ENCODE measurements at regions not wholly inside any gene's neighbourhood (a gene's known extent, or its start where the extent isn't known, plus 50 kb on each side); places are given as distances from the start of the nearest gene placed in this dataset.
"Not testable (repeated sequence)": the region's sequence is repeated elsewhere in the genome, so short reads cannot be mapped to it uniquely, and the experiment has no call there.

DNA sequence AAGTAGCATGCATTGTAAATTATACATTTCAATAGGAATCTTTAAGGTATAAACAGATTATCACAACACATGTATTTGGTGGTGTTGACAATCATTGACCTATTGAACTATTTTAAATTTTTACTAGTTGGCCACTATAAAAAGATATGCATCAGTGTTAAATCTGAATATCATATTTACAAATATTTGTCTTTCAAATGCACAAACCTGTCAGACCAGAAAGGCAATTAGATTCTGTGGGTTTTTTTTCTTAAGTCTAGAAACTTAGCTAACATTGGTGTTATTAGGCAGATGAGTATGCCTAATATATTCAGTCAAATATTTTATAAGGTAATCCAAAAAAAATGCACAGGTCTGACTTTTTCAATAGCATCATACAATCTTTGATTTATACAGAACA is 241.4 kb upstream of the DGKB start:
- no peaks in the 10 kb centered on the region for H3K4me1 ChIP-seq (ENCODE audit: insufficient read depth, low read length)
- H3K9me3 ChIP-seq (ENCODE audit: control insufficient read depth, insufficient read depth, low read length): no peaks in the 10 kb centered on the region
- no peak overlapping the region for H3K9ac ChIP-seq (ENCODE audit: low read depth, low read length)
- no peaks in the 10 kb centered on the region for H3K36me3 ChIP-seq (ENCODE audit: insufficient read depth, low read length)

DNA sequence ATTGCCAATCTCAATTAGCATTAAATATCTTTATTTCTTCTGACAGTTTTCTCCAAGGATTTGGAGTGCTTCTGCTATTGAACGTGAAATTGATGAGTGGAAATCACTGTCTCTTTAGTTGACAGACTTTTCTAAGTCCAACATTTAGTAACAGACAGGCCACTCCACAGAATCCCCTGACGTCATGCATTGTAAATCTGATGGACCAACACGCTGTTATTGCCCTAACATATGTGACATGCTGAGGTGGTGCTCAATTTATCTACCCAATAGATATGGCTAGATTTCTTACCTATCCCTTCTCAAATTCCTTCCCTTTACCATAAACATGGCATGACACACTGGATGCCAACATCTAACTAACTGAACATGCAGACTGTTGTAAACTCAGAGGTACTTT is 240.6 kb upstream of the DGKB start:
- Histone ChIP-seq H3K36me3 (ENCODE audit: insufficient read depth, low read length) (no peaks in the 10 kb centered on the region), H3K9ac (ENCODE audit: low read depth, low read length) (no peak overlapping the region), H3K4me1 (ENCODE audit: insufficient read depth, low read length) (no peaks in the 10 kb centered on the region), H3K9me3 (ENCODE audit: control insufficient read depth, insufficient read depth, low read length) (no peaks in the 10 kb centered on the region)

DNA sequence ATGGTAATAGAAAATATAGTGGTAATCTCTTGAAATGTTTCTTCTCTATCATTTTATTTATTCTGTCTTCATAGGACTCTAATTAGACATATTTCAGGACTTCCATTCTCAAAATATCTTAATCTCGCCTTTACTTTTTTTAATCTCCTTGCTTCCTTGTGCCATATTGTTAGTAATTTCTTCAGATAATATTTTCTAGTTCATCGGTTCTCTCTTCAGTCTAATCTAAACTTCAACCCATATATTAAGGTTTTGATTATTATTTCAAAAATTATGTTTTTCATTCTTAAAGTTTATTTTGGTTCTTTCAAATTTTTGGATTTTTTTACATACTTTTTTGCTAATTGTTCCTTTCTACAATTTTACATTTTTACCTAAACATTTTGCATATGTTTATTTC is 237.9 kb upstream of the DGKB start:
- no peak overlapping the region for H3K9ac ChIP-seq (ENCODE audit: low read depth, low read length)
- no peaks in the 10 kb centered on the region for H3K36me3 ChIP-seq (ENCODE audit: insufficient read depth, low read length)

DNA sequence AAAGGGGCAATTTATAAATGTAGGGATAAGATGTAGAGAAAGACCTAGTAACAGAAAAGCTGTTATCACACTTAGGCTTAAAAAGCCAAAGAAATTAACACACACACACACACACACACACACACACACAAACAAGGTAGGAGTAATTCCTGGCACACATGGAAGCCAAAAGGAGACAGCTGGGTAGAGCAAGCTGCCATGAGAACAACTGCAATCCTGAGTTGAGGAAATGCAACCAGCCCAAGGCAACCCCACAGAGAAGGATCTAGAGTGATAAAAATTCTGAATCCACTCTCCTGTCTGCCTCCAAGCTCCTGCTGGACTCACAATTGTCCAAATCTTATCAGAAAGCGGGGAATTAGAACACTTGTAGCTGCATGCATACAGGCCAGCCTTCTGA is 229.1 kb upstream of the DGKB start:
- Histone ChIP-seq H3K4me1 (ENCODE audit: insufficient read depth, low read length) (no peaks in the 10 kb centered on the region), H3K9ac (ENCODE audit: low read depth, low read length) (no peak overlapping the region)

More for the DNA sequence above, 237.9 kb upstream of the DGKB start:
- Histone ChIP-seq H3K4me1 (ENCODE audit: insufficient read depth, low read length) (no peaks in the 10 kb centered on the region), H3K9me3 (ENCODE audit: control insufficient read depth, insufficient read depth, low read length) (no peaks in the 10 kb centered on the region)

DNA sequence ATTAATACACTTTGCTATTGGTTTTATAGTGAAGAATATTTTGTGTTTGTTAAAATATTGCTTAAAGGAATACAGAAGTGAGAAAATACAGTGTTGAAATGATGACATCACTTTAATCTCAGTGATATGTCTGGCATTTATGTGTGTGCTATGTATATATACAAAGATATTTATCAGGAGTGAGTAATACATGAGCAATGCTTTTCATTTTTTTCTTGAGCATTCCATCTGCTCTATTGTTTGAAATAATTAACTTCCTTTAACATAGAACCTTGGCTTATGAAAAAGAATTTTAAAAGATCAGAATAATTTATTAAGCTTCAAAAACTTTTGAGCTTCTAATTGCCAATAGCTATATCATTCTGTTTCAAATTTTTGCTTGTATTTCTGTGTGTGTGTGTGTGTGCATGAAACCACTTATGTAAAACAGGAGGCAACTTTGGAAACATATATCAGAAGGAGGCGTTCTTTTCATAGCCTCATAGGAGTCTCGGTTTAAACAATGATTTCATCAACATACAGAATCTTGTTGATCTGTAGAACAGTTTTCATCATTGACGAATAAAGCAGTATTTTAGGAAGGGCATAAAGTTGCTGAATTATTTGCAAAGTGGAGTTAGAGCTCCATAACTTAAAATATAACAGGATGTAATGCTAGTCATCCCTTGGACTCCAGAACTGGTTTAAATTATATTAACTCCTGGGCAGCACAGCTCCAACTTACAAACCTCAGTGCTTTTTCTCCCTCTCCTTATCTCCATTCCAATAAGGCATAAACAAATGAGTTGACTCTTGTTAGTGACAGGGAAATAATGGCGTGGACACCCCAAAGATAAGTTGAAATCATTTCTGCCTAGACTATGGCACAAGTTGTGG is 228.4 kb upstream of the DGKB start:
- no peaks in the 10 kb centered on the region for H3K4me1 ChIP-seq (ENCODE audit: insufficient read depth, low read length)
- H3K36me3 ChIP-seq (ENCODE audit: insufficient read depth, low read length): no peaks in the 10 kb centered on the region
- no peaks in the 10 kb centered on the region for H3K9me3 ChIP-seq (ENCODE audit: control insufficient read depth, insufficient read depth, low read length)
- no peak overlapping the region for H3K9ac ChIP-seq (ENCODE audit: low read depth, low read length)

More for the DNA sequence above, 229.1 kb upstream of the DGKB start:
- no peaks in the 10 kb centered on the region for H3K36me3 ChIP-seq (ENCODE audit: insufficient read depth, low read length)
- H3K9me3 ChIP-seq (ENCODE audit: control insufficient read depth, insufficient read depth, low read length): no peaks in the 10 kb centered on the region

DNA sequence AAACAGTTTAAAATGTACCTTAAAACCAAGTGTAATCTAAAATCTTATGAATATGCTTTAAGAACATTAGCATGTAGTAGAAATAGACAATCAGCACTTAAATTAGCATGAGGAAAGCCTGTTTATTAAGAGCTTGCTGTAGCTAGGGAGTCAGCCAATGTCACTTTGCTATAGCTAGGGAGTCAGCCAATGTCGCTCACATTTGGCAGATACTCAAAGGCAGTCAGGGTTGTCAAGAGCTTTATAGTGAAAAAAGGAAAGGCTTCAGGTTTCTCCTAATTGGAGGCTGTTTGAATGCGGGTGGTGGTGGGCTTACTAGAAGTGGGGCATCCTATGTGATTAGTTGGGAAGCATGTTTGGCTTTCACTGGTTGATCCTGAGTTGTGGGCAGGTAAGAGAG is 226.2 kb upstream of the DGKB start:
- H3K36me3 ChIP-seq (ENCODE audit: insufficient read depth, low read length): no peaks in the 10 kb centered on the region
- no peaks in the 10 kb centered on the region for H3K4me1 ChIP-seq (ENCODE audit: insufficient read depth, low read length)
- no peak overlapping the region for H3K9ac ChIP-seq (ENCODE audit: low read depth, low read length)
- no peaks in the 10 kb centered on the region for H3K9me3 ChIP-seq (ENCODE audit: control insufficient read depth, insufficient read depth, low read length)

DNA sequence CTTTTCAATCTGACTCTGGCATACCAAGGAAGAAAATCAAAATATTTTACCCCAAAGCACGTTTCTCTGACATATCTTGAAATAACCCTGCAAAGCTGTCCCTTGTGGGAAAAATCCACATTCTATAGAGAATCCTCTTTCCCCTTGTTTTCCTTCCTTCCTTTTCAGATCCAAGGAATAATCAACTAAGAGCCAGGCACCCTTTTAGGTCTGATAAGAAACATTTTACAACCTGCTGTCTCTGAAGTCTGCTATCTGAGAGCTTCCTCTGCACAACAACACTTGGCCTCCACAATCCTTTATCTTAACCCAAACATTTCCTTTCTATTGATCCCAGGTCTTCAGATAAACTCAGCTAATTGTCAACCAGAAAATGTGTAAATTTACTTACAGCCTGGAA is 224.1 kb upstream of the DGKB start:
- H3K9me3 ChIP-seq (ENCODE audit: control insufficient read depth, insufficient read depth, low read length); H3K4me1 ChIP-seq (ENCODE audit: insufficient read depth, low read length); H3K9ac ChIP-seq (ENCODE audit: low read depth, low read length); H3K36me3 ChIP-seq (ENCODE audit: insufficient read depth, low read length): not testable (repeated sequence)

DNA sequence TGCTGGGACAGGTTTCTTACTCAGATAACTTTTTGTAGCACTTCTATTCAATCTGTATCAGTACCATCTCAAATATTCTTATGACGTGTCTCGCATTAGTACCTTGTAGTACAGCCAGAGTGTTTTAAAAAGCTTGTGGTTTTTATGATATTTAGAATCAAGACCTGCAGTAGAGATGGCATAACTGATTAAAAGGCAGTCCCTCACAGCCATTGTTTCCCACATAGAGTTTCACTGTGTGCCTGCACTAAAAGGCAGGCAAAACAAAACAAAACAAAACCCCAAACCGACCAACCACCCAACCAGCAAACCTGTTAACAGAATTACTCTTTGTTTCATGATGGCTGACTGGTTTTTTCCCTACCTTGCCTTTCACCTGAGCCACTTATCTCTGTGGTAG is 221.3 kb upstream of the DGKB start:
- Histone ChIP-seq H3K9ac (ENCODE audit: low read depth, low read length) (no peak overlapping the region), H3K9me3 (ENCODE audit: control insufficient read depth, insufficient read depth, low read length) (no peaks in the 10 kb centered on the region), H3K4me1 (ENCODE audit: insufficient read depth, low read length) (no peaks in the 10 kb centered on the region), H3K36me3 (ENCODE audit: insufficient read depth, low read length) (no peaks in the 10 kb centered on the region)

DNA sequence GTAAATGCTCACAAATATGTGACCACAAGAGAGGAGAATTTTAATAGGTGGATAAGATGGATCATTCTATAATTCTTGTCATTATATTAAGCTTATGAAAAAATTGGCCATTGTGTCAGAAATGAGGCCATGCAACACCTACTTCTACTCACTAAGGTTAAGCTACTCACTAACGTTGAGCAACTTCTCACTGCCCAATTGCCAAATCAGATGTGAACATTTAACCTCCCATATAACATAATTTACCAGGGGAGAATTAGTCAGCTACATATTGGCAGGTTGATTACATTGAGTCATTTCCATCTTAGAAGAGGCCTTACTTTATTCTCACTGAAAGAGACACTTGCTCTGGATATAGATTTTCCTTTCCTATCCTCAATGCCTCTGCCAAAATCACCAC is 211.2 kb upstream of the DGKB start:
- Histone ChIP-seq H3K4me1 (ENCODE audit: insufficient read depth, low read length) (no peaks in the 10 kb centered on the region), H3K9me3 (ENCODE audit: control insufficient read depth, insufficient read depth, low read length) (no peaks in the 10 kb centered on the region), H3K36me3 (ENCODE audit: insufficient read depth, low read length) (no peaks in the 10 kb centered on the region), H3K9ac (ENCODE audit: low read depth, low read length) (no peak overlapping the region)

DNA sequence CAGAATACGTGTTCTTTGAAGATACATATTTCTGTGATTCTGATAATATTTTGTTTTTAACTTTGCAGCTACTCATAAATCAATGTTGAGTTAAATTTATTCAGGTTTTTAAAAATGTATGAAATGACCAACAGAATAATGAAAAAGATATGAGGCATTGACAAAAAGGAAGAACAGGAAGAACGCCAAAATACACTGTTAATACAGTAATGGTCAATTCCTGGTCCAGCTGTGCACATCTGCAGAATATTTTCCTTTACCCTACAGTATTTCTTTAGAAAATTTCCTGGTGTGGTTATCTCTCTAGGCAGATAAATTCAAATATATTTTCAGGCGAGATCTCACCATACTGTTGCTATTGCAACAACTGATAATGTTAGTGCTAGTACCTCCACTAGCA is 203.2 kb upstream of the DGKB start:
- no peak overlapping the region for H3K9ac ChIP-seq (ENCODE audit: low read depth, low read length)
- H3K9me3 ChIP-seq (ENCODE audit: control insufficient read depth, insufficient read depth, low read length): no peaks in the 10 kb centered on the region
- H3K4me1 ChIP-seq (ENCODE audit: insufficient read depth, low read length): no peaks in the 10 kb centered on the region
- no peaks in the 10 kb centered on the region for H3K36me3 ChIP-seq (ENCODE audit: insufficient read depth, low read length)

DNA sequence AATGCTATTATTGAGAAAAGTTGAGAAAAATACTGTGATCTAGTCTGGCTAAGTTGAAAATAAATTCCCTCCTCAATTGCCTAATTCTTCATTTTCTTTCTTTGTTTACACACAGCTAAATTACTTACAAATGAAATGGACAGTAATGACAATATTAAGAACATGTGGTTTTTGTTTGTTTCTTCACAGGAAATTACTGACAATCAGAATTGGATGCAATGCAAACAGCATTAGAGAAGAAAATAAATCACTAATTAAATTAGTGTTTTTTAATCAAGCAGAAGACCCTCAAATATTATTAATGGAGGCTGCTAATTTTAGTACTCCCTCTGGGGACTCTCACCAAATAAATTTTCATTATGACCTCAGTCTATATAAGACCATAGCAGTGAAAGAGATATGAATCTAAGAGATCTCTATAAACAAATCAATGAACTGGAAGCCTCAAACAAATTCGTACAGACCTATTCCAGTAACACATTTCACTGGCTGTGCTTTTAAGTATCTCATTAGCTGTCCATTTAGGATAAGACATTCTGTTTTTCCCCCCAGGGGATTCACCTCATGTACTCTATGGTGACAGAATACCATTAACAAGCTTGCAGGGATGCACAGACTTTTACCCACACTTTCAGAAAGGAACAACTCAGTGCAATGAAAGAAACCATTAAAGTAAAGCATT is 202.0 kb upstream of the DGKB start:
- H3K9ac ChIP-seq (ENCODE audit: low read depth, low read length): no peak overlapping the region
- H3K36me3 ChIP-seq (ENCODE audit: insufficient read depth, low read length): no peaks in the 10 kb centered on the region
- no peaks in the 10 kb centered on the region for H3K4me1 ChIP-seq (ENCODE audit: insufficient read depth, low read length)
- H3K9me3 ChIP-seq (ENCODE audit: control insufficient read depth, insufficient read depth, low read length): no peaks in the 10 kb centered on the region

DNA sequence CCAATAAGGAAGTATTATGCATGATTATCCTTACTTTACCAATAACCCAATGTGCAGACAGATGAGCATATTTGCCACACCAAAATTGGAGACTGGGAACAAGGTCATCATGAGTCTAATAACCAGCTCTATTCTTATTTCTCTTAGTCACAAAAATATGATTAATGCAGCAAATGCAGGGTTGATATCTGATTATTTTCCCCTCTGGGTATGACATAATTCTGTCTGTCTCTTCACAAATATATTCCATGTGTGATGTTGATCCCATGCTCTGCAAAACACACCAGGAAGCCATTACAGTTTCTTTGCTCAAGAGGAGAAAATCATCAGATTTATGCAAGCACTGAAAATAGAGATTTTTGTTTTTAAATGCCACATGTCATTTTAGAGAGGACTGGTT is 196.5 kb upstream of the DGKB start:
- Histone ChIP-seq H3K9me3 (ENCODE audit: control insufficient read depth, insufficient read depth, low read length) (no peaks in the 10 kb centered on the region), H3K36me3 (ENCODE audit: insufficient read depth, low read length) (no peaks in the 10 kb centered on the region), H3K9ac (ENCODE audit: low read depth, low read length) (no peak overlapping the region), H3K4me1 (ENCODE audit: insufficient read depth, low read length) (no peaks in the 10 kb centered on the region)

DNA sequence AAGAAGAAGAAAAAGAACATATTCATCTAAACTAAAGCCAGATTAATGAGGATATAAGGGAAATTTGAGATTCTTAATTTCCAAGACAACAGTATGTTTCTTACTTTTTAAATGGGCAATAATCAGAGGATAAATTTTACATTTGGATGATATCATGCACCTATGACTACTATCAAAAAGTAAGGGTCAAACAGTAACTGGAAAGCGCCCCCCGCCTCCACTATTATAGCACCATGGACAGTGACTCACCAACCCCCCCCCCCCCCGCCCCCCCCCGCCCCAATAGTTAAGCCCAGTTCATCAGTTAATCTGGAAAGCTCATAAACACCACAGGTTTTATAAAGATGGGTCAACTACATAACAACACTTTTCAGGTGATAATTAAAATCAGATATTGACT is 194.3 kb upstream of the DGKB start:
- Histone ChIP-seq H3K9ac (ENCODE audit: low read depth, low read length) (no peak overlapping the region), H3K4me1 (ENCODE audit: insufficient read depth, low read length) (no peaks in the 10 kb centered on the region), H3K9me3 (ENCODE audit: control insufficient read depth, insufficient read depth, low read length) (no peaks in the 10 kb centered on the region), H3K36me3 (ENCODE audit: insufficient read depth, low read length) (no peaks in the 10 kb centered on the region)

DNA sequence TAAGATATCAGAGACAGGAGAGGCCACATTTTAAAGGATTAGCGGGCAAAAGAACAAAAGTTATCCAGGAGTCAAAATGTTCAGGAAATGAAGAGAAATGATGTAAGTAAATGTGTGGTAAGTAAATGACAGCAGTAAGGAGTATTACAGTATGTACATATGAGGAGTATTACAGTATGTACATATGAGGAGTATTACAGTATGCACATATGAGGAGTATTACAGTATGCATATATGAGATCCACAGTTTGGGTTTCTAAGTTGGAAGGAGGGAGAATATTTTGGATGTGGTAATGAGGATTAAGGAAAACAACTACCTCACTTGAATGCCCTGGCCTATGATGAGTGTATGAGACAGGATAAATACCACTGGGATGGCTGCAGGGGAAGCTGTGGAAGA is 192.4 kb upstream of the DGKB start:
- Histone ChIP-seq H3K9me3 (ENCODE audit: control insufficient read depth, insufficient read depth, low read length) (no peaks in the 10 kb centered on the region), H3K4me1 (ENCODE audit: insufficient read depth, low read length) (no peaks in the 10 kb centered on the region)

DNA sequence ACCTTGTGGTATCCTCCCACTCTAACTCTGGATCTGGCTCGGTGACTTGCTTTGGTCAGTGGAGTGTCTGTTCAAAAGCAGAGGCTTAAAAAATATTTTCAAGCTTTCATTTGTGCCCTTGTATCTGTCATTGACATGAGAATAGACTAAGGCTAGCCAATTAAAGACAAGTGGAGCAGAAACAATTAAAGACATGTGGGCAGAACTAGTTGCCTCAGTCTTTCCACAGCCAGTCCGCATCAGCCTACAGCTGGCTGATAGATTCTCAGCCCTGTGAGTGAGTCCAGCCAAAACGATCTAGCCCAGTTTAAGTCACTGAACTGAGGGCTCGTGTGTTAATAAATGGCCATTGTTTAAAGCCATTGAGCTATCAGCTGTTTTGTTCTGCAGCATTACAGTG is 185.2 kb upstream of the DGKB start:
- no peak overlapping the region for H3K9ac ChIP-seq (ENCODE audit: low read depth, low read length)
- H3K36me3 ChIP-seq (ENCODE audit: insufficient read depth, low read length): no peaks in the 10 kb centered on the region
- H3K4me1 ChIP-seq (ENCODE audit: insufficient read depth, low read length): no peaks in the 10 kb centered on the region
- H3K9me3 ChIP-seq (ENCODE audit: control insufficient read depth, insufficient read depth, low read length): no peaks in the 10 kb centered on the region

More for the DNA sequence above, 192.4 kb upstream of the DGKB start:
- Histone ChIP-seq H3K9ac (ENCODE audit: low read depth, low read length) (no peak overlapping the region), H3K36me3 (ENCODE audit: insufficient read depth, low read length) (no peaks in the 10 kb centered on the region)
